Stomach smooth muscle (tissue), 2 donors: ENCODE measurements at regions not wholly inside any gene's neighbourhood (a gene's known extent, or its start where the extent isn't known, plus 50 kb on each side); places are given as distances from the start of the nearest gene placed in this dataset.

ENCODE experiments used
- H3K27ac ChIP-seq: one replicate; pipeline ENCODE4 v1.7.0; 2013; ENCODE audit warnings: mild to moderate bottlenecking, low read length, inconsistent platforms
- H3K27me3 ChIP-seq, 2 donors: one replicate each; pipeline ENCODE4 v1.7.0; 2013; ENCODE audit warnings: low read length in 2 of 2; ENCODE audit not compliant: insufficient read depth in 2 of 2, control insufficient read depth in 1 of 2
- H3K36me3 ChIP-seq, 2 donors: one replicate each; pipeline ENCODE4 v1.7.0; 2013; ENCODE audit warnings: low read length in 2 of 2; ENCODE audit not compliant: control insufficient read depth in 2 of 2, insufficient read depth in 2 of 2
- H3K4me1 ChIP-seq: one replicate; pipeline ENCODE4 v1.7.0; 2013; ENCODE audit warnings: low read length; ENCODE audit not compliant: control insufficient read depth, insufficient read depth
- H3K4me3 ChIP-seq, 2 donors: one replicate each; pipeline ENCODE4 v1.7.0; 2013; ENCODE audit warnings: low read length in 2 of 2
- H3K9ac ChIP-seq, 2 donors: one replicate each; pipeline ENCODE4 v1.7.0; 2013; ENCODE audit warnings: low read length in 2 of 2, mild to moderate bottlenecking in 1 of 2
- H3K9me3 ChIP-seq, 2 donors: one replicate each; pipeline ENCODE4 v1.7.0; 2013; ENCODE audit warnings: low read length in 2 of 2; ENCODE audit not compliant: control insufficient read depth in 2 of 2
- donor health status: healthy.
- donor health status: Pancreatic carcinoma.

DNA sequence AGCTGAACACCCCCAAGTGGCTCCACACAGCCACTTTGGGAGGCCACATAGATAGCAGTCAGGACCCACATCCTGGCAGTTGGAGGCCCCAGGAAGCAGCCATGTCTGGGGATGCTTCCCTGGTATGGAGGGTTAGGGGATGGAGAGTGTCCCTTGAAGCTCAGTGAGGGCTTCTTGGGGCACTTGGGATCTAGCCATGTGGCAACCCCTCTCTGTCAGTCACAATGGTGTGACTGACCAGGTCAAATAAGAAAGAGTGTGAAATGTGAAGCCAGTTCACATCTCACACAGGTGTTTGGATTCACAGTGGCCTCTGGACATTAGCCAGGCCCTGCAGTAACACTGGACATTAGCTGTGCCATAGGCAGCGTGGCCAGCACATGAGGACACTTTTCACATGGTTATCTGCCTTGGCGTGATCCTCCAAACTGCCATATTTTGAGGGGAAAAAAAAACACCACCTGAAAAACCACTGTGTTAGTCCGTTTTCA lies 53.9 kb upstream of the IL17B start:
- Histone ChIP-seq H3K9me3 (no peaks in the 10 kb centered on the region), H3K9ac (no peak overlapping the region), H3K27ac (peak overlapping the region; percentile 100), H3K27me3 (no peaks in the 10 kb centered on the region), H3K4me3 (no peak overlapping the region), H3K36me3 (peaks cover 29 to 33% of the 10 kb centered on the region in 2 donors), H3K4me1 (peaks cover 47% of the 10 kb centered on the region)

DNA sequence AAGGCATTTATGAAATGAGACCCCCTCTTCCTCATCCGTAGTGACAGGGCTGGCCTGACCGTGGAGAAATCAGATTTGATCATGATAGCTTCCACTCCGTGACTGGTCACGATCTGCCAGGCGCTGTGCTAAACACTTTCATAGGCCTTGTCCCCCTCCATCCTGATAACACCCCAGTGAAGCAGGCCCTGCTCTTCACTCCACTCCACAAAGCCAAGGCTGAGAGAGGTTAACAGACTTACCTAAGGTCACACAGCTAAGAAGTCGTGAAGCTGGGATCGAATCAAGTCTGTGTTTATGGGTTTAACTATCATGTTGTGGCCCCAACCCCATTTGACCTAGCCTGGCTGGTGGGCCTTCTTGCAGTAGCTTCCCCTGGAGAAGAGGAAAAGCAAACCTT lies 53.3 kb upstream of the IL17B start:
- Histone ChIP-seq H3K4me3 (no peak overlapping the region), H3K9me3 (no peaks in the 10 kb centered on the region), H3K36me3 (peaks cover 32 to 38% of the 10 kb centered on the region in 2 donors), H3K9ac (peak overlapping the region in 1 of 2 donors; percentile 21), H3K27ac (peak overlapping the region; percentile 100), H3K4me1 (peaks cover 41% of the 10 kb centered on the region), H3K27me3 (no peaks in the 10 kb centered on the region)

GRCh38 chr5:149429839-149430721 lies 51.0 kb upstream of the IL17B start:
- peaks cover 37% of the 10 kb centered on the region for H3K4me1 ChIP-seq
- no peaks in the 10 kb centered on the region for H3K27me3 ChIP-seq
- H3K9me3 ChIP-seq, result no peaks in the 10 kb centered on the region
- peak overlapping the region; percentile 27 to 29 for H3K9ac ChIP-seq
- H3K27ac ChIP-seq, result peak overlapping the region; percentile 100
- H3K4me3 ChIP-seq, result no peak overlapping the region
- H3K36me3 ChIP-seq, result peaks cover 52 to 59% of the 10 kb centered on the region in 2 donors
